OCI-LY7 (cell line): ENCODE measurements at regions not wholly inside any gene's neighbourhood (a gene's known extent, or its start where the extent isn't known, plus 50 kb on each side); places are given as distances from the start of the nearest gene placed in this dataset.
"Not testable (repeated sequence)": the region's sequence is repeated elsewhere in the genome, so short reads cannot be mapped to it uniquely, and the experiment has no call there.

Source experiments
- BruUV-seq: library from RNA; stranded (reverse); fragments of 400-500 nt; replicated peaks from 2 replicates; lab custom pipeline; 2021; lab: Mats Ljungman, UMichigan
- CTCF ChIA-PET: fragments of 300-600 bp; sonication (Branson Sonifier 250); formaldehyde crosslinking; loops from one replicate; lab custom pipeline; 2022; ENCODE audit warnings: antibody characterized with exemption; ENCODE audit not compliant: unreplicated experiment; lab: Charles Lee
- POLR2A ChIA-PET: fragments of 300-600 bp; sonication (Branson Sonifier 250); formaldehyde crosslinking; loops from one replicate; lab custom pipeline; 2022; ENCODE audit warnings: antibody characterized with exemption; lab: Charles Lee
- DNase-seq: peaks from one replicate; pipeline ENCODE4 v3.0.0-alpha.2; 2015; ENCODE audit warnings: low spot score
- H2AFZ ChIP-seq: fragments of 200-600 bp; sonication (generic), shearing (Covaris generic); 2 replicates; pipeline ENCODE4 v1.6.1; 2014; ENCODE audit warnings: mild to moderate bottlenecking, antibody characterized with exemption, low read length, moderate library complexity
- H3K27ac ChIP-seq: fragments of 200-600 bp; sonication (generic); 2 replicates; pipeline ENCODE4 v1.5.1; 2014; ENCODE audit warnings: mixed run types, low read depth, mild to moderate bottlenecking, moderate library complexity, low read length, inconsistent platforms; ENCODE audit not compliant: poor library complexity, severe bottlenecking
- H3K36me3 ChIP-seq: fragments of 200-600 bp; sonication (generic); 2 replicates; pipeline ENCODE4 v1.6.1; 2014; ENCODE audit warnings: mild to moderate bottlenecking, antibody characterized with exemption, low read length, moderate library complexity, mixed read lengths; ENCODE audit not compliant: insufficient read depth
- H3K4me1 ChIP-seq: fragments of 200-600 bp; sonication (generic); 2 replicates; pipeline ENCODE4 v1.5.1; 2014; ENCODE audit warnings: mild to moderate bottlenecking, low read length; ENCODE audit not compliant: insufficient read depth, poor library complexity, severe bottlenecking
- H3K4me2 ChIP-seq: fragments of 200-600 bp; sonication (generic); 2 replicates; pipeline ENCODE4 v1.6.1; 2014; ENCODE audit warnings: mild to moderate bottlenecking, low read length
- H3K4me3 ChIP-seq: fragments of 200-600 bp; sonication (generic); 2 replicates; pipeline ENCODE4 v1.5.1; 2014; ENCODE audit warnings: mild to moderate bottlenecking, low read depth, low read length; ENCODE audit not compliant: poor library complexity, severe bottlenecking
- H3K79me2 ChIP-seq: fragments of 200-600 bp; sonication (generic); 2 replicates; pipeline ENCODE4 v1.6.1; 2016; ENCODE audit warnings: low read depth, mild to moderate bottlenecking, low read length, moderate library complexity, mixed read lengths; ENCODE audit not compliant: insufficient read depth
- H3K9me2 ChIP-seq: fragments of 200-600 bp; sonication (generic); 2 replicates; pipeline ENCODE4 v1.6.1; 2016; ENCODE audit warnings: mild to moderate bottlenecking, low read length, mixed read lengths; ENCODE audit not compliant: insufficient read depth
- H3K9me3 ChIP-seq: fragments of 200-600 bp; sonication (generic); 2 replicates; pipeline ENCODE4 v1.6.1; 2014; ENCODE audit warnings: mild to moderate bottlenecking, mixed run types, low read length, mixed read lengths
- H4K20me1 ChIP-seq: fragments of 200-600 bp; sonication (generic); 2 replicates; pipeline ENCODE4 v1.6.1; 2014; ENCODE audit warnings: mild to moderate bottlenecking, antibody characterized with exemption, low read length, moderate library complexity, mixed read lengths; ENCODE audit not compliant: insufficient read depth
- CTCF ChIP-seq: fragments of 200-600 bp; sonication (generic); conservative IDR thresholded peaks from 2 replicates; pipeline ENCODE4 v1.5.1; 2014; ENCODE audit warnings: mild to moderate bottlenecking, antibody characterized with exemption, low read length, moderate library complexity, mixed read lengths
- EZH2phosphoT487 ChIP-seq: fragments of 200-600 bp; sonication (generic); IDR thresholded peaks from 2 replicates; pipeline ENCODE4 v1.6.1; 2018; ENCODE audit warnings: low read depth, borderline replicate concordance, mild to moderate bottlenecking, mixed run types, antibody characterized with exemption, low read length, moderate library complexity, mixed read lengths
- intact Hi-C: fragments of 100-400 bp; cut with micrococcal nuclease; formaldehyde crosslinking; loops from one replicate; pipeline ENCODE4 v1.10.0; 2022; ENCODE audit not compliant: unreplicated experiment

- BruUV-seq = no TSS peak
- CTCF ChIA-PET = no interaction called here
- Histone ChIP-seq H3K4me1 (no peaks in the 10 kb centered on the region), H3K27ac (no peak overlapping the region), H3K79me2 (no peaks in the 10 kb centered on the region), H2AFZ (no peak overlapping the region), H3K36me3 (no peaks in the 10 kb centered on the region), H3K4me2 (no peak overlapping the region), H4K20me1 (no peaks in the 10 kb centered on the region), H3K4me3 (no peak overlapping the region), H3K9me3 (no peaks in the 10 kb centered on the region), H3K9me2 (no peaks in the 10 kb centered on the region)
- no peak for DNase-seq
- intact Hi-C loops = no loop called here
- no peak for TF ChIP-seq EZH2phosphoT487
- no peak for TF ChIP-seq CTCF
- POLR2A ChIA-PET = interaction anchor here (0.6 kb wide), 1 partner anchor 512 kb away, joined by 3 read pairs; no protein-coding TSS in a partner anchor
These were observed 255.8 kb upstream of the ZFP42 start for GRCh38 chr4:187739771-187740170.

DNA sequence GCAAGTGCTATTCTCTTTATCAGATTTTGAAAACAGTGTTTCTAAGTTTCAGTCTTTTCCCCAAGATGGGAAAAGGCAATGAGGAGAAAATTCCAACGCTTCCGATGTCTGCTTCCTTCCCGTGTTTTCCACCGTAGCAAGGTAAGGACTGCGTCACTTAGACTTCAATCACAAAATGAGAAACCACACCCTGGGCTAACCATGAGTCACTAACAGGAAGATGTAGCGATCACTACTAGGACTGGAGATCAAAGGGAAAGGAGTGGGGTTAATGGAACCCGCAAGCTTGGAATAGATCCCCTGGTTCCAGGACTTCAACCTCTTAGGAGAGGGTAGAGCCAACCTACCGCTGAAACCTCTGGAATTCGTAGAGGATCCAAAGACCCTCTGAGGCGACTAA is 250.7 kb upstream of the ZFP42 start:
- H2AFZ ChIP-seq = no peak overlapping the region
- intact Hi-C loops = no loop called here

DNA sequence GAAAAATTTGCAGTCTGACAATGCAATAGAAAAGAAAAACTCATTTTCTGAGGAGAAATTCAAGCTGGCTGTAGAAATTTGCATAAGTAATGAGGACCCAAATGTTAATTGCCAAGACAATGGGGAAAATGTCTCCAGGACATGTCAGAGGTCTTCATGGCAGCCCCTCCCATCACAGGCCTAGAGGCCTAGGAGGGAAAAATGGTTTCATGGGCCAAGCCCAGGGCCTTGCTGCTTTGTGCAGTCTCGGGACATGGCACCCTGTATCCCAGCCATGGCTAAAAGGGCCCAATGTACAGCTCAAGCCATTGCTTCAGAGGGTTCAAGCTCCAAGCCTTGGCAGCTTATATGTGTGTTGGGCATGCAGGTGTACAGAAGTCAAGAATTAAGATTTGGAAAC is 244.9 kb upstream of the ZFP42 start:
- H3K79me2 ChIP-seq, H3K36me3 ChIP-seq, H4K20me1 ChIP-seq, H3K9me2 ChIP-seq, H3K9me3 ChIP-seq, CTCF ChIA-PET, POLR2A ChIA-PET, DNase-seq, BruUV-seq, H3K27ac ChIP-seq, H3K4me1 ChIP-seq, H3K4me2 ChIP-seq, intact Hi-C loops, H2AFZ ChIP-seq, H3K4me3 ChIP-seq: not testable (repeated sequence)

More for the DNA sequence above, 250.7 kb upstream of the ZFP42 start:
- Histone ChIP-seq H3K79me2 (no peaks in the 10 kb centered on the region), H3K4me3 (no peak overlapping the region), H3K4me1 (no peaks in the 10 kb centered on the region), H3K36me3 (no peaks in the 10 kb centered on the region), H4K20me1 (no peaks in the 10 kb centered on the region), H3K9me2 (no peaks in the 10 kb centered on the region), H3K9me3 (no peaks in the 10 kb centered on the region), H3K4me2 (no peak overlapping the region), H3K27ac (no peak overlapping the region)
- ChIA-PET POLR2A (no interaction called here), CTCF (no interaction called here)
- no peak for DNase-seq
- no TSS peak for BruUV-seq
- TF ChIP-seq EZH2phosphoT487 (no peak), CTCF (no peak)
